Fibroblast of skin of right quadriceps (primary cell): ENCODE measurements at regions not wholly inside any gene's neighbourhood (a gene's known extent, or its start where the extent isn't known, plus 50 kb on each side); places are given as distances from the start of the nearest gene placed in this dataset.
"Not testable (repeated sequence)": the region's sequence is repeated elsewhere in the genome, so short reads cannot be mapped to it uniquely, and the experiment has no call there.

Source experiments
- DNase-seq: peaks from one replicate; pipeline ENCODE4 v3.0.0-alpha.2; 2013

GRCh38 chr6:77322604-77323003, 140.7 kb downstream of the HTR1B start:
- no peak for DNase-seq

- DNase-seq: no peak
Measured at GRCh38 chr6:77318256-77318655, 145.0 kb downstream of the HTR1B start.

GRCh38 chr6:77313595-77313994, 149.7 kb downstream of the HTR1B start:
- no peak for DNase-seq

GRCh38 chr6:77299931-77300330, 163.4 kb downstream of the HTR1B start:
- no peak for DNase-seq

- no peak for DNase-seq
Measured at GRCh38 chr6:77298283-77298682, 165.0 kb downstream of the HTR1B start.

GRCh38 chr6:77292564-77293546, 170.4 kb downstream of the HTR1B start:
- peak; percentile 91 for DNase-seq

- DNase-seq: no peak
Measured at GRCh38 chr6:77290798-77291197, 172.5 kb downstream of the HTR1B start.

GRCh38 chr6:77286541-77286940, 176.8 kb downstream of the HTR1B start:
- DNase-seq: no peak

GRCh38 chr6:77273929-77274328, 189.4 kb downstream of the HTR1B start:
- no peak for DNase-seq

- no peak for DNase-seq
Measured at GRCh38 chr6:77264970-77265369, 198.3 kb downstream of the HTR1B start.

GRCh38 chr6:77263003-77263402, 200.3 kb downstream of the HTR1B start:
- DNase-seq: no peak

- not testable (repeated sequence) for DNase-seq
Measured at GRCh38 chr6:77251801-77252200, 211.5 kb downstream of the HTR1B start.

GRCh38 chr6:77249560-77249959, 213.7 kb downstream of the HTR1B start:
- DNase-seq: no peak

- peak; percentile 3 for DNase-seq
Measured at GRCh38 chr6:77245026-77245425, 218.3 kb downstream of the HTR1B start.

GRCh38 chr6:77231438-77232305, 231.6 kb downstream of the HTR1B start:
- DNase-seq: peak; percentile 7

GRCh38 chr6:77228279-77228678, 235.0 kb downstream of the HTR1B start:
- DNase-seq: no peak

GRCh38 chr6:77217896-77218295, 245.4 kb downstream of the HTR1B start:
- DNase-seq: no peak

GRCh38 chr6:77205936-77206335, 257.4 kb downstream of the HTR1B start:
- peak; percentile 1 for DNase-seq

GRCh38 chr6:77204555-77204954, 258.7 kb downstream of the HTR1B start:
- DNase-seq: no peak

GRCh38 chr6:77183447-77183846, 279.8 kb downstream of the HTR1B start:
- no peak for DNase-seq

- DNase-seq: no peak
Measured at GRCh38 chr6:77181749-77182148, 281.5 kb downstream of the HTR1B start.

- no peak for DNase-seq
Measured at GRCh38 chr6:77180326-77180725, 283.0 kb downstream of the HTR1B start.

GRCh38 chr6:77178821-77179220, 284.5 kb downstream of the HTR1B start:
- peak; percentile 41 for DNase-seq

- DNase-seq: no peak
Measured at GRCh38 chr6:77177470-77177869, 285.8 kb downstream of the HTR1B start.
